ENCODE measurements at regions not wholly inside any gene's neighbourhood (a gene's known extent, or its start where the extent isn't known, plus 50 kb on each side); places are given as distances from the start of the nearest gene placed in this dataset.

DNA sequence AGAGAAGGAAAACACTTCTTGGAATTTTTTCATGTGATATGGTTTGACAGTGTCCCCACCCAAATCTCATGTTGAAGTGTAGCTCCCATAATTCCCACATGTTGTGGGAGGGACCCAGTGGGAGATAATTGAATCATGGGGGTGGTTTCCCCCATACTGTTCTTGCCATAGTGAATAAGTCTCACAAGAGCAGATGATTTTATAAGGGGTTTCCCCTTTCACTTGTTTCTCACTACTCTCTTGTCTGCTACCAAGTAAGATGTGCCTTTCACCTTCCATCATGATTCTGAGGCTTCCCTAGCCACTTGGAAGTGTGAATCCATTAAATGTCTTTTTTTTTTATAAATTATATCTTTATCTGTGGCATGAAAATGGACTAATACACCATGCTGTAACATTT is 250.7 kb downstream of the LPIN1 start:
- Histone ChIP-seq H3K9me3 (ENCODE audit: control insufficient read depth, low read depth, low read length) (no peaks in the 10 kb centered on the region), H3K36me3 (ENCODE audit: control insufficient read depth in 2 of 2, extremely low read depth in 1 of 2, insufficient read depth in 2 of 2, low read length in 2 of 2) (no peaks in the 10 kb centered on the region), H3K27ac (ENCODE audit: control insufficient read depth, insufficient read depth, low read length) (no peak overlapping the region), H3K4me1 (ENCODE audit: control insufficient read depth, extremely low read depth, insufficient read depth, low read length) (peaks cover 11% of the 10 kb centered on the region), H3K9me1 (ENCODE audit: control insufficient read depth, extremely low read depth, insufficient read depth, low read length) (no peaks in the 10 kb centered on the region), H3K4me2 (ENCODE audit: control insufficient read depth, extremely low read depth, insufficient read depth, low read depth, low read length) (no peak overlapping the region), H4K20me1 (ENCODE audit: control insufficient read depth, extremely low read depth, insufficient read depth, low read length) (no peaks in the 10 kb centered on the region), H3K79me2 (ENCODE audit: control insufficient read depth, insufficient read depth, low read length) (no peaks in the 10 kb centered on the region), H2AFZ (ENCODE audit: control insufficient read depth, low read length) (no peak overlapping the region), H3K4me3 (ENCODE audit: control insufficient read depth in 2 of 3, extremely low read depth in 1 of 3, insufficient read depth in 2 of 3, low read depth in 1 of 3, low read length in 3 of 3) (no peak overlapping the region), H3K27me3 (ENCODE audit: control insufficient read depth, extremely low read depth, insufficient read depth, low read length) (peaks cover 8% of the 10 kb centered on the region), H3K9ac (ENCODE audit: control insufficient read depth, extremely low read depth, insufficient read depth, low read length) (no peak overlapping the region)
- DNase-seq (ENCODE audit: low read depth, low spot score) (no peak), FAIRE-seq (no peak)
- no peak for TF ChIP-seq EZH2 (IDR thresholded peaks at IDR 0.05; ENCODE audit: low read length)
- TF ChIP-seq, protein P1, sequence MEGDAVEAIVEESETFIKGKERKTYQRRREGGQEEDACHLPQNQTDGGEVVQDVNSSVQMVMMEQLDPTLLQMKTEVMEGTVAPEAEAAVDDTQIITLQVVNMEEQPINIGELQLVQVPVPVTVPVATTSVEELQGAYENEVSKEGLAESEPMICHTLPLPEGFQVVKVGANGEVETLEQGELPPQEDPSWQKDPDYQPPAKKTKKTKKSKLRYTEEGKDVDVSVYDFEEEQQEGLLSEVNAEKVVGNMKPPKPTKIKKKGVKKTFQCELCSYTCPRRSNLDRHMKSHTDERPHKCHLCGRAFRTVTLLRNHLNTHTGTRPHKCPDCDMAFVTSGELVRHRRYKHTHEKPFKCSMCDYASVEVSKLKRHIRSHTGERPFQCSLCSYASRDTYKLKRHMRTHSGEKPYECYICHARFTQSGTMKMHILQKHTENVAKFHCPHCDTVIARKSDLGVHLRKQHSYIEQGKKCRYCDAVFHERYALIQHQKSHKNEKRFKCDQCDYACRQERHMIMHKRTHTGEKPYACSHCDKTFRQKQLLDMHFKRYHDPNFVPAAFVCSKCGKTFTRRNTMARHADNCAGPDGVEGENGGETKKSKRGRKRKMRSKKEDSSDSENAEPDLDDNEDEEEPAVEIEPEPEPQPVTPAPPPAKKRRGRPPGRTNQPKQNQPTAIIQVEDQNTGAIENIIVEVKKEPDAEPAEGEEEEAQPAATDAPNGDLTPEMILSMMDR (optimal IDR thresholded peaks at IDR 0.05 in 1 of 3, IDR thresholded peaks at IDR 0.05 in 1 of 3, conservative IDR thresholded peaks at IDR 0.05 in 1 of 3; ENCODE audit: extremely low read depth in 1 of 3, insufficient read depth in 2 of 3, low read length in 3 of 3) = no peak
- dilution Hi-C loops (cut with MboI; ENCODE audit: extremely low pct_ligation_motif_present, low sequenced_read_pairs) = no loop called here

DNA sequence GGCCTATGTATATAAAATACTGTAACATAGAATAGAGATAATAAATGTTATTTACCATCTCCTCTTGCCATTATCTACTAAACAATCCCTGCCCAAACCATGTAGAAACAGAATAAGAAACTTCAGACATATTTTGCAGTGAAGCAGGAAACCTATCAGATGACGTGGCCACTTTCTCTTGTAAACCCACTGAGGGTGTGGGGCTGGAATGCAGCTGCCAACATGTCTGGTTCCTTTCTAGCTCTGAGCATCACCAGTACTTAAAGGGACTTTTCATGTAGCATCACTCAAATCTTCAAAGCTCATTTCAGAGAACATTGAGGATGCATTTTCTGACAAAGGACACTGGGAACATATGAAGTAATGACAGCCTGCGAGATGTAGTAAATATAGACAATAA is 251.8 kb downstream of the LPIN1 start:
- Histone ChIP-seq H3K79me2 (ENCODE audit: control insufficient read depth, insufficient read depth, low read length) (no peaks in the 10 kb centered on the region), H3K4me2 (ENCODE audit: control insufficient read depth, extremely low read depth, insufficient read depth, low read depth, low read length) (no peak overlapping the region), H3K36me3 (ENCODE audit: control insufficient read depth in 2 of 2, extremely low read depth in 1 of 2, insufficient read depth in 2 of 2, low read length in 2 of 2) (no peaks in the 10 kb centered on the region), H2AFZ (ENCODE audit: control insufficient read depth, low read length) (no peak overlapping the region), H4K20me1 (ENCODE audit: control insufficient read depth, extremely low read depth, insufficient read depth, low read length) (no peaks in the 10 kb centered on the region), H3K27ac (ENCODE audit: control insufficient read depth, insufficient read depth, low read length) (no peak overlapping the region), H3K27me3 (ENCODE audit: control insufficient read depth, extremely low read depth, insufficient read depth, low read length) (peaks cover 8% of the 10 kb centered on the region), H3K4me3 (ENCODE audit: control insufficient read depth in 2 of 3, extremely low read depth in 1 of 3, insufficient read depth in 2 of 3, low read depth in 1 of 3, low read length in 3 of 3) (no peak overlapping the region), H3K9me1 (ENCODE audit: control insufficient read depth, extremely low read depth, insufficient read depth, low read length) (no peaks in the 10 kb centered on the region), H3K9ac (ENCODE audit: control insufficient read depth, extremely low read depth, insufficient read depth, low read length) (no peak overlapping the region), H3K9me3 (ENCODE audit: control insufficient read depth, low read depth, low read length) (no peaks in the 10 kb centered on the region), H3K4me1 (ENCODE audit: control insufficient read depth, extremely low read depth, insufficient read depth, low read length) (peaks cover 11% of the 10 kb centered on the region)
- dilution Hi-C loops (cut with MboI; ENCODE audit: extremely low pct_ligation_motif_present, low sequenced_read_pairs) = no loop called here
- DNase-seq (ENCODE audit: low read depth, low spot score) (no peak), FAIRE-seq (peak; percentile 52)
- TF ChIP-seq, protein P1 (optimal IDR thresholded peaks at IDR 0.05 in 1 of 3, IDR thresholded peaks at IDR 0.05 in 1 of 3, conservative IDR thresholded peaks at IDR 0.05 in 1 of 3; ENCODE audit: extremely low read depth in 1 of 3, insufficient read depth in 2 of 3, low read length in 3 of 3) = no peak
- no peak for TF ChIP-seq EZH2 (IDR thresholded peaks at IDR 0.05; ENCODE audit: low read length)
